H9 (cell line): ENCODE measurements at regions not wholly inside any gene's neighbourhood (a gene's known extent, or its start where the extent isn't known, plus 50 kb on each side); places are given as distances from the start of the nearest gene placed in this dataset.

Experiments
- DNase-seq: peaks from one replicate; pipeline ENCODE4 v3.0.0-alpha.2; 2017
- H2AFZ ChIP-seq: one replicate; pipeline ENCODE4 v1.6.1; 2013; ENCODE audit warnings: mild to moderate bottlenecking, low read length, control low read depth, moderate library complexity
- H2AK5ac ChIP-seq: 2 replicates; pipeline ENCODE4 v1.6.1; 2013; ENCODE audit warnings: low read length, control low read depth, mixed read lengths; ENCODE audit not compliant: insufficient read length
- H2BK120ac ChIP-seq: one replicate; pipeline ENCODE4 v1.6.1; 2013; ENCODE audit warnings: low read depth, mild to moderate bottlenecking, low read length, control low read depth, inconsistent platforms; ENCODE audit not compliant: poor library complexity, severe bottlenecking
- H2BK12ac ChIP-seq: 2 replicates; pipeline ENCODE4 v1.6.1; 2013; ENCODE audit warnings: low read length, control low read depth, mixed read lengths, low read depth; ENCODE audit not compliant: insufficient read length
- H2BK15ac ChIP-seq: 2 replicates; pipeline ENCODE4 v1.6.1; 2013; ENCODE audit warnings: low read depth, low read length, control low read depth
- H2BK20ac ChIP-seq: one replicate; pipeline ENCODE4 v1.6.1; 2013; ENCODE audit warnings: low read depth, mild to moderate bottlenecking, low read length, control low read depth, inconsistent platforms; ENCODE audit not compliant: poor library complexity, severe bottlenecking
- H2BK5ac ChIP-seq: 2 replicates; pipeline ENCODE4 v1.6.1; 2013; ENCODE audit warnings: low read length, control low read depth, mixed read lengths; ENCODE audit not compliant: insufficient read length
- H3K14ac ChIP-seq: 2 replicates; pipeline ENCODE4 v1.6.1; 2013; ENCODE audit warnings: low read length, control low read depth; ENCODE audit not compliant: insufficient read depth
- H3K18ac ChIP-seq: 2 replicates; pipeline ENCODE4 v1.6.1; 2013; ENCODE audit warnings: low read depth, mild to moderate bottlenecking, mixed read lengths, low read length, control low read depth; ENCODE audit not compliant: insufficient read length
- H3K23ac ChIP-seq: 2 replicates; pipeline ENCODE4 v1.6.1; 2013; ENCODE audit warnings: low read length, control low read depth, mixed read lengths, low read depth; ENCODE audit not compliant: insufficient read length
- H3K23me2 ChIP-seq: 2 replicates; pipeline ENCODE4 v1.6.1; 2013; ENCODE audit warnings: low read depth, mild to moderate bottlenecking, mixed read lengths, low read length, control low read depth; ENCODE audit not compliant: insufficient read length, poor library complexity, severe bottlenecking
- H3K27ac ChIP-seq: 2 replicates; pipeline ENCODE4 v1.5.1; 2013; ENCODE audit warnings: low read length, control low read depth, mixed read lengths, low read depth; ENCODE audit not compliant: insufficient read length
- H3K27me3 ChIP-seq: 2 replicates; pipeline ENCODE4 v1.6.1; 2013; ENCODE audit warnings: low read length, control low read depth, inconsistent platforms; ENCODE audit not compliant: insufficient read depth
- H3K4ac ChIP-seq: 2 replicates; pipeline ENCODE4 v1.6.1; 2013; ENCODE audit warnings: low read depth, mild to moderate bottlenecking, control low read depth, inconsistent platforms, low read length, moderate library complexity
- H3K4me1 ChIP-seq: 2 replicates; pipeline ENCODE4 v1.6.1; 2013; ENCODE audit warnings: low read length, control low read depth, inconsistent platforms; ENCODE audit not compliant: insufficient read depth
- H3K4me2 ChIP-seq: 2 replicates; pipeline ENCODE4 v1.6.1; 2013; ENCODE audit warnings: low read length, control low read depth, mixed read lengths; ENCODE audit not compliant: insufficient read length, insufficient read depth
- H3K56ac ChIP-seq: 2 replicates; pipeline ENCODE4 v1.6.1; 2013; ENCODE audit warnings: low read depth, mild to moderate bottlenecking, mixed read lengths, low read length, control low read depth; ENCODE audit not compliant: insufficient read length
- H3K79me1 ChIP-seq: 2 replicates; pipeline ENCODE4 v1.6.1; 2013; ENCODE audit warnings: low read depth, mild to moderate bottlenecking, moderate library complexity, low read length, control low read depth, inconsistent platforms; ENCODE audit not compliant: insufficient read depth, poor library complexity, severe bottlenecking
- H3K79me2 ChIP-seq: 2 replicates; pipeline ENCODE4 v1.6.1; 2013; ENCODE audit warnings: low read length, control low read depth, inconsistent platforms; ENCODE audit not compliant: insufficient read depth
- H3K9ac ChIP-seq: 2 replicates; pipeline ENCODE4 v1.6.1; 2013; ENCODE audit warnings: low read length, control low read depth, mixed read lengths; ENCODE audit not compliant: insufficient read length; ENCODE audit errors: extremely low read depth
- H3K9me3 ChIP-seq: one replicate; pipeline ENCODE4 v1.6.1; 2013; ENCODE audit warnings: low read depth, low read length, inconsistent platforms; ENCODE audit not compliant: control insufficient read depth
- H3T11ph ChIP-seq: one replicate; pipeline ENCODE4 v1.6.1; 2013; ENCODE audit warnings: mild to moderate bottlenecking, low read length, control low read depth, inconsistent platforms
- H4K20me1 ChIP-seq: one replicate; pipeline ENCODE4 v1.6.1; 2013; ENCODE audit not compliant: control insufficient read depth, insufficient read length, insufficient read depth
- H4K5ac ChIP-seq: 2 replicates; pipeline ENCODE4 v1.6.1; 2013; ENCODE audit warnings: low read depth, mild to moderate bottlenecking, mixed read lengths, low read length, control low read depth; ENCODE audit not compliant: insufficient read length
- H4K8ac ChIP-seq: replicated peaks from 2 replicates; pipeline ENCODE4 v1.6.1; 2013; ENCODE audit warnings: low read length, control low read depth, mixed read lengths, low read depth; ENCODE audit not compliant: insufficient read length
- H4K91ac ChIP-seq: 2 replicates; pipeline ENCODE4 v1.6.1; 2013; ENCODE audit warnings: low read depth, mild to moderate bottlenecking, moderate library complexity, mixed read lengths, low read length, control low read depth; ENCODE audit not compliant: insufficient read length
- H3K27ac Mint-ChIP-seq, 3 experiments: 2 replicates in 2 of 3; 3 replicates in 1 of 3; pipeline ENCODE4 v1.8.0; 2020 to 2021; ENCODE audit warnings: mixed read lengths in 3 of 3, mild to moderate bottlenecking in 1 of 3, moderate library complexity in 1 of 3
- H3K27me3 Mint-ChIP-seq: 2 replicates; pipeline ENCODE4 v1.8.0; 2021; ENCODE audit warnings: low read depth, mild to moderate bottlenecking, moderate library complexity, mixed read lengths
- H3K36me3 Mint-ChIP-seq, 3 experiments: 2 replicates in 2 of 3; 3 replicates in 1 of 3; pipeline ENCODE4 v1.8.0; 2020 to 2021; ENCODE audit warnings: low read depth in 3 of 3, mixed read lengths in 3 of 3; ENCODE audit not compliant: insufficient read depth in 1 of 3
- H3K4me1 Mint-ChIP-seq, 2 experiments: 2 replicates each; pipeline ENCODE4 v1.8.0; 2020; ENCODE audit warnings: mixed read lengths in 2 of 2
- H3K4me3 Mint-ChIP-seq, 2 experiments: 2 replicates in 1 of 2; 3 replicates in 1 of 2; pipeline ENCODE4 v1.8.0; 2020 to 2021; ENCODE audit warnings: mild to moderate bottlenecking in 2 of 2, mixed read lengths in 2 of 2, moderate library complexity in 1 of 2
- H3K9me3 Mint-ChIP-seq, 2 experiments: 2 replicates in 1 of 2; 3 replicates in 1 of 2; pipeline ENCODE4 v1.8.0; 2020; ENCODE audit warnings: mild to moderate bottlenecking in 2 of 2, mixed read lengths in 2 of 2, moderate library complexity in 1 of 2
- WGBS: extraction: QIAGEN DNeasy Blood & Tissue Kit; methylation state at CpG from one replicate; pipeline ENCODE4 v1.1.7; 2013; ENCODE audit warnings: missing lambda C conversion rate, low lambda C conversion rate, mixed read lengths; ENCODE audit not compliant: insufficient read length; ENCODE audit errors: extremely low coverage; 5-methylcytosine and 5-hydroxymethylcytosine counted together
- TF ChIP-seq, protein P1 (sequence below): fragments of 200-600 bp; sonication (generic); conservative IDR thresholded peaks from 3 replicates; pipeline ENCODE4 v1.8.0; 2021; ENCODE audit warnings: antibody characterized with exemption, mild to moderate bottlenecking

- Mint-ChIP-seq H3K36me3 (no peaks in the 10 kb centered on the region; a peak in 1 of 7 replicates), H3K27me3 (no peaks in the 10 kb centered on the region), H3K27ac (no peak overlapping the region; a peak in 1 of 7 replicates), H3K4me1 (no peaks in the 10 kb centered on the region), H3K4me3 (no peak overlapping the region), H3K9me3 (no peaks in the 10 kb centered on the region; a peak in 1 of 5 replicates)
- no peak overlapping the region for H3K14ac ChIP-seq
- H2AFZ ChIP-seq = no peak overlapping the region
- no peak overlapping the region for H3K18ac ChIP-seq
- H2BK5ac ChIP-seq = no peak overlapping the region
- H2AK5ac ChIP-seq = no peak overlapping the region
- no peak for DNase-seq
- H2BK15ac ChIP-seq = no peak overlapping the region
- H3K4me2 ChIP-seq = no peak overlapping the region
- TF ChIP-seq, protein P1, sequence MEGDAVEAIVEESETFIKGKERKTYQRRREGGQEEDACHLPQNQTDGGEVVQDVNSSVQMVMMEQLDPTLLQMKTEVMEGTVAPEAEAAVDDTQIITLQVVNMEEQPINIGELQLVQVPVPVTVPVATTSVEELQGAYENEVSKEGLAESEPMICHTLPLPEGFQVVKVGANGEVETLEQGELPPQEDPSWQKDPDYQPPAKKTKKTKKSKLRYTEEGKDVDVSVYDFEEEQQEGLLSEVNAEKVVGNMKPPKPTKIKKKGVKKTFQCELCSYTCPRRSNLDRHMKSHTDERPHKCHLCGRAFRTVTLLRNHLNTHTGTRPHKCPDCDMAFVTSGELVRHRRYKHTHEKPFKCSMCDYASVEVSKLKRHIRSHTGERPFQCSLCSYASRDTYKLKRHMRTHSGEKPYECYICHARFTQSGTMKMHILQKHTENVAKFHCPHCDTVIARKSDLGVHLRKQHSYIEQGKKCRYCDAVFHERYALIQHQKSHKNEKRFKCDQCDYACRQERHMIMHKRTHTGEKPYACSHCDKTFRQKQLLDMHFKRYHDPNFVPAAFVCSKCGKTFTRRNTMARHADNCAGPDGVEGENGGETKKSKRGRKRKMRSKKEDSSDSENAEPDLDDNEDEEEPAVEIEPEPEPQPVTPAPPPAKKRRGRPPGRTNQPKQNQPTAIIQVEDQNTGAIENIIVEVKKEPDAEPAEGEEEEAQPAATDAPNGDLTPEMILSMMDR = no peak
- H3K27me3 ChIP-seq = no peaks in the 10 kb centered on the region; the same call in 1 of the 2 replicates
- no peak overlapping the region for H4K8ac ChIP-seq
- no peak overlapping the region for H2BK12ac ChIP-seq
- WGBS = no CpG with 5 or more reads among the region's 4 CpGs
- no peaks in the 10 kb centered on the region for H3K79me2 ChIP-seq
- H3K4me1 ChIP-seq = no peaks in the 10 kb centered on the region
- no peak overlapping the region for H3K27ac ChIP-seq
- H3K23ac ChIP-seq = no peak overlapping the region
- H3K9ac ChIP-seq = no peak overlapping the region
- H3K56ac ChIP-seq = no peak overlapping the region
- H4K20me1 ChIP-seq = no peaks in the 10 kb centered on the region
- no peak overlapping the region for H4K5ac ChIP-seq
- H2BK120ac ChIP-seq = no peak overlapping the region
- no peaks in the 10 kb centered on the region for H3K23me2 ChIP-seq
- no peak overlapping the region for H3T11ph ChIP-seq
- no peak overlapping the region for H4K91ac ChIP-seq
- no peak overlapping the region for H3K4ac ChIP-seq
- H3K79me1 ChIP-seq = no peaks in the 10 kb centered on the region
- no peaks in the 10 kb centered on the region for H3K9me3 ChIP-seq
- no peak overlapping the region for H2BK20ac ChIP-seq
Measured at GRCh38 chr2:59528525-59528924, 1024.9 kb downstream of the BCL11A start.
